WTC11 (cell line): ENCODE measurements at regions not wholly inside any gene's neighbourhood (a gene's known extent, or its start where the extent isn't known, plus 50 kb on each side); places are given as distances from the start of the nearest gene placed in this dataset.

Source experiments
- ATAC-seq: fragments of 200-7000 bp; cut with Tn5 transposase; 2 replicates; pipeline ENCODE4 v1.10.0; 2021; ENCODE audit warnings: mild to moderate bottlenecking, moderate library complexity
- CTCF ChIA-PET: fragments of 300-600 bp; sonication (Branson Sonifier 250); formaldehyde crosslinking; loops from one replicate; lab custom pipeline; 2021; ENCODE audit warnings: antibody characterized with exemption; lab: Charles Lee
- POLR2A ChIA-PET: fragments of 350-600 bp; sonication (Branson Sonifier 250); formaldehyde crosslinking; loops from one replicate; lab custom pipeline; 2021; ENCODE audit warnings: antibody characterized with exemption; lab: Charles Lee
- DNase-seq: peaks from one replicate; pipeline ENCODE4 v3.0.0; 2021; ENCODE audit warnings: low spot score
- H3K27ac Mint-ChIP-seq: 2 replicates; pipeline ENCODE4 v1.8.0; 2021; ENCODE audit warnings: mixed read lengths
- H3K27me3 Mint-ChIP-seq: 2 replicates; pipeline ENCODE4 v1.8.0; 2021; ENCODE audit warnings: low read depth, mild to moderate bottlenecking, moderate library complexity, mixed read lengths
- H3K36me3 Mint-ChIP-seq: 2 replicates; pipeline ENCODE4 v1.8.0; 2021; ENCODE audit warnings: mixed read lengths
- H3K4me1 Mint-ChIP-seq: 2 replicates; pipeline ENCODE4 v1.8.0; 2022; ENCODE audit warnings: mixed read lengths
- H3K4me3 Mint-ChIP-seq: 2 replicates; pipeline ENCODE4 v1.8.0; 2021; ENCODE audit warnings: mild to moderate bottlenecking, moderate library complexity, mixed read lengths
- H3K9me3 Mint-ChIP-seq: 2 replicates; pipeline ENCODE4 v1.8.0; 2021; ENCODE audit warnings: mixed read lengths
- ATF1 ChIP-seq: sonication (generic); formaldehyde crosslinking; IDR thresholded peaks from 2 replicates; pipeline ENCODE4 v1.8.1; 2023; ENCODE audit warnings: mild to moderate bottlenecking, moderate library complexity, missing genetic modification reagents
- CREM ChIP-seq: sonication (generic); formaldehyde crosslinking; IDR thresholded peaks from 2 replicates; pipeline ENCODE4 v1.8.1; 2022; ENCODE audit warnings: mild to moderate bottlenecking, missing genetic modification reagents, moderate library complexity
- FOXP1 ChIP-seq: sonication (generic); formaldehyde crosslinking; IDR thresholded peaks from 2 replicates; pipeline ENCODE4 v1.8.0; 2022; ENCODE audit warnings: missing genetic modification reagents, mild to moderate bottlenecking, moderate library complexity, borderline replicate concordance
- GABPB1 ChIP-seq: sonication (generic); formaldehyde crosslinking; IDR thresholded peaks from 2 replicates; pipeline ENCODE4 v1.8.1; 2023; ENCODE audit warnings: mild to moderate bottlenecking, missing genetic modification reagents
- JUN ChIP-seq: sonication (generic); formaldehyde crosslinking; IDR thresholded peaks from 2 replicates; pipeline ENCODE4 v1.8.0; 2023; ENCODE audit warnings: mild to moderate bottlenecking, missing genetic modification reagents
- KAT7 ChIP-seq: sonication (generic); formaldehyde crosslinking; IDR thresholded peaks from 2 replicates; pipeline ENCODE4 v1.8.1; 2023; ENCODE audit warnings: missing genetic modification reagents, mild to moderate bottlenecking, borderline replicate concordance
- OVOL2 ChIP-seq: fragments of 250-450 bp; sonication (Bioruptor Pico); IDR thresholded peaks from 2 replicates; pipeline ENCODE4 v1.9.0; 2021; ENCODE audit warnings: mild to moderate bottlenecking, borderline replicate concordance
- SMAD3 ChIP-seq: sonication (generic); formaldehyde crosslinking; IDR thresholded peaks from 2 replicates; pipeline ENCODE4 v1.8.0; 2022; ENCODE audit warnings: missing genetic modification reagents, mild to moderate bottlenecking, borderline replicate concordance
- SP1 ChIP-seq: sonication (generic); formaldehyde crosslinking; conservative IDR thresholded peaks from 2 replicates; pipeline ENCODE4 v1.8.1; 2022; ENCODE audit warnings: missing genetic modification reagents
- TEAD4 ChIP-seq: sonication (generic); formaldehyde crosslinking; IDR thresholded peaks from 2 replicates; pipeline ENCODE4 v1.8.0; 2022; ENCODE audit warnings: mild to moderate bottlenecking, missing genetic modification reagents
- TP53 ChIP-seq: sonication (generic); formaldehyde crosslinking; IDR thresholded peaks from 2 replicates; pipeline ENCODE4 v1.8.1; 2023; ENCODE audit warnings: mild to moderate bottlenecking, missing genetic modification reagents
- ZNF219 ChIP-seq: sonication (generic); formaldehyde crosslinking; IDR thresholded peaks from 2 replicates; pipeline ENCODE4 v1.8.0; 2023; ENCODE audit warnings: missing genetic modification reagents, mild to moderate bottlenecking, borderline replicate concordance
- ZNF263 ChIP-seq: sonication (generic); formaldehyde crosslinking; IDR thresholded peaks from 2 replicates; pipeline ENCODE4 v1.8.1; 2022; ENCODE audit warnings: low read depth, mild to moderate bottlenecking, moderate library complexity, missing genetic modification reagents
- ZNF671 ChIP-seq: fragments of 250-450 bp; sonication (Bioruptor Pico); IDR thresholded peaks from 2 replicates; pipeline ENCODE4 v1.8.0; 2021; ENCODE audit warnings: mild to moderate bottlenecking
- TF ChIP-seq, protein P1 (sequence below): sonication (generic); formaldehyde crosslinking; IDR thresholded peaks from 2 replicates; pipeline ENCODE4 v1.8.1; 2022; ENCODE audit warnings: low read depth, missing genetic modification reagents, borderline replicate concordance
- TF ChIP-seq, protein P2 (sequence below): sonication (generic); formaldehyde crosslinking; IDR thresholded peaks from 2 replicates; pipeline ENCODE4 v1.8.0; 2022; ENCODE audit warnings: mild to moderate bottlenecking, missing genetic modification reagents
- TF ChIP-seq, protein P3 (sequence below): sonication (generic); formaldehyde crosslinking; IDR thresholded peaks from 2 replicates; pipeline ENCODE4 v1.8.1; 2022; ENCODE audit warnings: missing genetic modification reagents, borderline replicate concordance
- TF ChIP-seq, protein P4 (sequence below): sonication (generic); formaldehyde crosslinking; IDR thresholded peaks from 2 replicates; pipeline ENCODE4 v1.8.1; 2022; ENCODE audit warnings: low read depth, mild to moderate bottlenecking, moderate library complexity, missing genetic modification reagents, borderline replicate concordance

DNA sequence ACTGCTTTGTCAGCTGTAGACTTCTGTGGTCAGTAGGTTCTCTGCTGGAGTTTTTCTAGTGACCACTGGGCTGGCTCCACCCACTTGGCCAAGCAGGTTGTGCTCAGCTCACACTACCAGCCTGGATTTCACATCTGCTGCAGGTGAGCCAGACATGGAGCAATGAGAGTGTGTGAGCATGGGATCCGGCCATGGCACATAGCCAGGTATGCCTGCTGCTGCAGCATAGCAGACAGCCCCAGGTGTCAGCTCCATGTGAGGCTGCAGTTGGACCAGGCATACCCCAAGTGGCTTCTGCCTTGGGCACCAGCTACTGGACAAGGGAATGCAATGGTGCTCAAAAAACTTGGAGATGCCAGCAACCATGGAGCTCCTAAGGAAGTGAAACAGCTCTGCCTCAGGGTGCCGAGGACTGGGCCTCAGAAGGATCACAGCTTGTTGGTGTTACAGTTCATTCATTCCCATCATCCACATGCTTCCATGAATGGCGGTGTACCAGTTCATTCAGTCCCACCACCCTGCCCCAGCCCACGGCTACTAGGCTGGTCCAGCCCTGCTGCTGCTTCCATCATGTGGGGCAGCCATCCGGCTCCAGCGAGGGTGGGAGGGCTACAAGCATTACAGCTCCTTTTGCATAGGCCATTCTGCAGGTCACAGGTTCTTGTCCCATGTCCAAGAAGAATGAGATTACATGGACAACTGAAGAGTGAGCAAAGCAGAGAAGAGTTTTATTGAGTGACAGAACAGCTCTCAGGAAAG is 389.1 kb upstream of the PCDH7 start:
- ATAC-seq (no peak), DNase-seq (no peak)
- Mint-ChIP-seq H3K4me3 (no peak overlapping the region), H3K27me3 (no peaks in the 10 kb centered on the region), H3K4me1 (no peaks in the 10 kb centered on the region), H3K27ac (no peak overlapping the region), H3K9me3 (peaks cover 23% of the 10 kb centered on the region), H3K36me3 (peaks cover 17% of the 10 kb centered on the region)
- CTCF ChIA-PET, result no interaction called here
- TF ChIP-seq CREM (CRISPR knock-in tag) (no peak), GABPB1 (CRISPR knock-in tag) (no peak), ZNF219 (no peak), KAT7 (CRISPR knock-in tag) (no peak), OVOL2 (CRISPR knock-in tag) (no peak), TP53 (no peak), JUN (CRISPR knock-in tag) (no peak)
- TF ChIP-seq, protein P1, sequence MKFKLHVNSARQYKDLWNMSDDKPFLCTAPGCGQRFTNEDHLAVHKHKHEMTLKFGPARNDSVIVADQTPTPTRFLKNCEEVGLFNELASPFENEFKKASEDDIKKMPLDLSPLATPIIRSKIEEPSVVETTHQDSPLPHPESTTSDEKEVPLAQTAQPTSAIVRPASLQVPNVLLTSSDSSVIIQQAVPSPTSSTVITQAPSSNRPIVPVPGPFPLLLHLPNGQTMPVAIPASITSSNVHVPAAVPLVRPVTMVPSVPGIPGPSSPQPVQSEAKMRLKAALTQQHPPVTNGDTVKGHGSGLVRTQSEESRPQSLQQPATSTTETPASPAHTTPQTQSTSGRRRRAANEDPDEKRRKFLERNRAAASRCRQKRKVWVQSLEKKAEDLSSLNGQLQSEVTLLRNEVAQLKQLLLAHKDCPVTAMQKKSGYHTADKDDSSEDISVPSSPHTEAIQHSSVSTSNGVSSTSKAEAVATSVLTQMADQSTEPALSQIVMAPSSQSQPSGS (CRISPR knock-in tag), result no peak
- TF ChIP-seq, protein P2, sequence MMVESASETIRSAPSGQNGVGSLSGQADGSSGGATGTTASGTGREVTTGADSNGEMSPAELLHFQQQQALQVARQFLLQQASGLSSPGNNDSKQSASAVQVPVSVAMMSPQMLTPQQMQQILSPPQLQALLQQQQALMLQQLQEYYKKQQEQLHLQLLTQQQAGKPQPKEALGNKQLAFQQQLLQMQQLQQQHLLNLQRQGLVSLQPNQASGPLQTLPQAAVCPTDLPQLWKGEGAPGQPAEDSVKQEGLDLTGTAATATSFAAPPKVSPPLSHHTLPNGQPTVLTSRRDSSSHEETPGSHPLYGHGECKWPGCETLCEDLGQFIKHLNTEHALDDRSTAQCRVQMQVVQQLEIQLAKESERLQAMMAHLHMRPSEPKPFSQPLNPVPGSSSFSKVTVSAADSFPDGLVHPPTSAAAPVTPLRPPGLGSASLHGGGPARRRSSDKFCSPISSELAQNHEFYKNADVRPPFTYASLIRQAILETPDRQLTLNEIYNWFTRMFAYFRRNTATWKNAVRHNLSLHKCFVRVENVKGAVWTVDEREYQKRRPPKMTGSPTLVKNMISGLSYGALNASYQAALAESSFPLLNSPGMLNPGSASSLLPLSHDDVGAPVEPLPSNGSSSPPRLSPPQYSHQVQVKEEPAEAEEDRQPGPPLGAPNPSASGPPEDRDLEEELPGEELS (CRISPR knock-in tag), result no peak
- TF ChIP-seq, protein P3, sequence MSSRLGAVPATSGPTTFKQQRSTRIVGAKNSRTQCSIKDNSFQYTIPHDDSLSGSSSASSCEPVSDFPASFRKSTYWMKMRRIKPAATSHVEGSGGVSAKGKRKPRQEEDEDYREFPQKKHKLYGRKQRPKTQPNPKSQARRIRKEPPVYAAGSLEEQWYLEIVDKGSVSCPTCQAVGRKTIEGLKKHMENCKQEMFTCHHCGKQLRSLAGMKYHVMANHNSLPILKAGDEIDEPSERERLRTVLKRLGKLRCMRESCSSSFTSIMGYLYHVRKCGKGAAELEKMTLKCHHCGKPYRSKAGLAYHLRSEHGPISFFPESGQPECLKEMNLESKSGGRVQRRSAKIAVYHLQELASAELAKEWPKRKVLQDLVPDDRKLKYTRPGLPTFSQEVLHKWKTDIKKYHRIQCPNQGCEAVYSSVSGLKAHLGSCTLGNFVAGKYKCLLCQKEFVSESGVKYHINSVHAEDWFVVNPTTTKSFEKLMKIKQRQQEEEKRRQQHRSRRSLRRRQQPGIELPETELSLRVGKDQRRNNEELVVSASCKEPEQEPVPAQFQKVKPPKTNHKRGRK (CRISPR knock-in tag), result no peak
- POLR2A ChIA-PET, result interaction anchor here (0.6 kb wide), 1 partner anchor 216 kb away, joined by 5 read pairs; no protein-coding TSS in a partner anchor

DNA sequence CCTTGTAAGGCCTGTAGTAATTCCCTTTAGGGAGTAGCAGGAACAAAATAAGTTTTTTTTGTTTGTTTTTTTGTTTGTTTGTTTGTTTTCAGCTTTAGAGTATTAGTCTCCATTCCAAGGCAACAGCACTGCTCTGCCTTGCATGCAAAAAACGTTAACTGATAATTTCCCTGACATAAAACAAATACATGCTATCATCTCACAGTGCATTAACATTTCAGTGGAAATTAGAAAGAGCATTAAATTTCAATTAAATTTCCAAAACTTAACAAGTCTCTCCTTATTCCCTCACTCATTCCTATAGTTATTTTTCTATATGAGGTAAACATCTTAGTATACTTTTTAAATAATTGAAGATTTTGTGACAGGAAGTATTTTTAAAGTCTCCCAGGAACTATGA is 378.4 kb upstream of the PCDH7 start:
- DNase-seq, result no peak
- ChIA-PET POLR2A (no interaction called here), CTCF (no interaction called here)
- peaks cover 2% of the 10 kb centered on the region; the same call in 1 of the 2 replicates for H3K36me3 Mint-ChIP-seq
- TF ChIP-seq SP1 (CRISPR knock-in tag), result no peak
- TF ChIP-seq, protein P4, sequence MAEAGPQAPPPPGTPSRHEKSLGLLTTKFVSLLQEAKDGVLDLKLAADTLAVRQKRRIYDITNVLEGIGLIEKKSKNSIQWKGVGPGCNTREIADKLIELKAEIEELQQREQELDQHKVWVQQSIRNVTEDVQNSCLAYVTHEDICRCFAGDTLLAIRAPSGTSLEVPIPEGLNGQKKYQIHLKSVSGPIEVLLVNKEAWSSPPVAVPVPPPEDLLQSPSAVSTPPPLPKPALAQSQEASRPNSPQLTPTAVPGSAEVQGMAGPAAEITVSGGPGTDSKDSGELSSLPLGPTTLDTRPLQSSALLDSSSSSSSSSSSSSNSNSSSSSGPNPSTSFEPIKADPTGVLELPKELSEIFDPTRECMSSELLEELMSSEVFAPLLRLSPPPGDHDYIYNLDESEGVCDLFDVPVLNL (CRISPR knock-in tag), result no peak
- no peak for TF ChIP-seq ATF1 (CRISPR knock-in tag)
- no peak for TF ChIP-seq FOXP1
- no peak for TF ChIP-seq TEAD4 (CRISPR knock-in tag)
- no peak for TF ChIP-seq ZNF263 (CRISPR knock-in tag)
- no peak for TF ChIP-seq ZNF671 (CRISPR knock-in tag)
- TF ChIP-seq GABPB1 (CRISPR knock-in tag), result no peak
- TF ChIP-seq SMAD3 (CRISPR knock-in tag), result no peak
- TF ChIP-seq, all 79 proteins: peak for 0
- no peak overlapping the region for H3K27ac Mint-ChIP-seq
- no peaks in the 10 kb centered on the region for H3K27me3 Mint-ChIP-seq
- no peak for ATAC-seq
- peaks cover 21% of the 10 kb centered on the region for H3K9me3 Mint-ChIP-seq
- H3K4me1 Mint-ChIP-seq, result no peaks in the 10 kb centered on the region
- no peak overlapping the region for H3K4me3 Mint-ChIP-seq
